Neural progenitor cell (in vitro differentiated cells): ENCODE measurements at regions not wholly inside any gene's neighbourhood (a gene's known extent, or its start where the extent isn't known, plus 50 kb on each side); places are given as distances from the start of the nearest gene placed in this dataset.

Experiments
- DNase-seq: peaks from one replicate; pipeline ENCODE4 v3.0.0-alpha.2; 2016; ENCODE audit warnings: low spot score
- H2AFZ ChIP-seq: fragments of 200-600 bp; sonication (generic); replicated peaks from 2 replicates; pipeline ENCODE4 v1.6.1; 2016; ENCODE audit warnings: antibody characterized with exemption
- H3F3A ChIP-seq: fragments of 200-600 bp; sonication (generic); 2 replicates; pipeline ENCODE4 v1.6.1; 2016; ENCODE audit warnings: antibody characterized with exemption, low read depth
- H3K27ac ChIP-seq: fragments of 200-600 bp; sonication (generic); 2 replicates; pipeline ENCODE4 v1.5.1; 2016; ENCODE audit warnings: mild to moderate bottlenecking
- H3K27me3 ChIP-seq: fragments of 200-600 bp; sonication (generic); 2 replicates; pipeline ENCODE4 v1.6.1; 2016; ENCODE audit warnings: mild to moderate bottlenecking, moderate library complexity
- H3K36me3 ChIP-seq: fragments of 200-600 bp; sonication (generic); 2 replicates; pipeline ENCODE4 v1.5.1; 2016
- H3K4me1 ChIP-seq: fragments of 200-600 bp; sonication (generic); 2 replicates; pipeline ENCODE4 v1.6.1; 2016; ENCODE audit warnings: mixed run types
- H3K4me2 ChIP-seq: fragments of 200-600 bp; sonication (generic); 2 replicates; pipeline ENCODE4 v1.6.1; 2016
- H3K4me3 ChIP-seq: fragments of 200-600 bp; sonication (generic); 2 replicates; pipeline ENCODE4 v1.5.1; 2016
- H3K79me2 ChIP-seq: fragments of 200-600 bp; sonication (generic); 2 replicates; pipeline ENCODE4 v1.6.1; 2016; ENCODE audit warnings: low read depth
- H3K9ac ChIP-seq: fragments of 200-600 bp; sonication (generic); 2 replicates; pipeline ENCODE4 v1.6.1; 2016
- H3K9me3 ChIP-seq: fragments of 200-600 bp; sonication (generic); 2 replicates; pipeline ENCODE4 v1.5.1; 2016; ENCODE audit warnings: low read depth
- H4K20me1 ChIP-seq: fragments of 200-600 bp; sonication (generic); 2 replicates; pipeline ENCODE4 v1.6.1; 2016; ENCODE audit warnings: low read depth
- H3K27ac Mint-ChIP-seq: 3 replicates; pipeline ENCODE4 v1.8.0; 2021; ENCODE audit warnings: mixed read lengths
- H3K27me3 Mint-ChIP-seq: 2 replicates; pipeline ENCODE4 v1.8.0; 2022; ENCODE audit warnings: low read depth, mild to moderate bottlenecking, inconsistent platforms, moderate library complexity, mixed read lengths; ENCODE audit not compliant: insufficient read depth
- H3K36me3 Mint-ChIP-seq: 3 replicates; pipeline ENCODE4 v1.8.0; 2021; ENCODE audit warnings: mixed read lengths
- H3K4me1 Mint-ChIP-seq: 3 replicates; pipeline ENCODE4 v1.8.0; 2021; ENCODE audit warnings: mixed read lengths
- H3K4me3 Mint-ChIP-seq: 3 replicates; pipeline ENCODE4 v1.8.0; 2021; ENCODE audit warnings: mild to moderate bottlenecking, moderate library complexity, mixed read lengths
- H3K9me3 Mint-ChIP-seq: 3 replicates; pipeline ENCODE4 v1.8.0; 2020; ENCODE audit warnings: mixed read lengths
- EZH2 ChIP-seq: fragments of 200-600 bp; sonication (generic); IDR thresholded peaks from 2 replicates; pipeline ENCODE4 v1.6.1; 2017; ENCODE audit warnings: antibody characterized with exemption, mild to moderate bottlenecking, moderate library complexity
- EZH2phosphoT487 ChIP-seq: fragments of 200-600 bp; sonication (generic); IDR thresholded peaks from 2 replicates; pipeline ENCODE4 v1.6.1; 2017; ENCODE audit warnings: antibody characterized with exemption
- TF ChIP-seq, protein P1 (sequence below): fragments of 200-600 bp; sonication (generic); IDR thresholded peaks from 2 replicates; pipeline ENCODE4 v1.5.1; 2017; ENCODE audit warnings: antibody characterized with exemption, mild to moderate bottlenecking

GRCh38 chr16:9497750-9498149, 406.3 kb downstream of the HAPSTR1 start:
- DNase-seq: no peak
- Histone ChIP-seq H3K27ac (no peak overlapping the region), H3K9ac (no peak overlapping the region), H3K4me3 (no peak overlapping the region), H3K4me2 (no peak overlapping the region), H3K4me1 (peaks cover 12% of the 10 kb centered on the region), H3F3A (no peaks in the 10 kb centered on the region), H2AFZ (peak overlapping the region; percentile 37), H3K79me2 (no peaks in the 10 kb centered on the region), H4K20me1 (no peaks in the 10 kb centered on the region), H3K36me3 (no peaks in the 10 kb centered on the region), H3K27me3 (no peaks in the 10 kb centered on the region), H3K9me3 (no peaks in the 10 kb centered on the region)
- H3K36me3 Mint-ChIP-seq: no peaks in the 10 kb centered on the region
- peaks cover 10% of the 10 kb centered on the region for H3K9me3 Mint-ChIP-seq
- H3K4me1 Mint-ChIP-seq: peaks cover 15% of the 10 kb centered on the region
- no peak overlapping the region for H3K27ac Mint-ChIP-seq
- no peak for TF ChIP-seq EZH2
- no peak for TF ChIP-seq EZH2phosphoT487
- TF ChIP-seq, protein P1, sequence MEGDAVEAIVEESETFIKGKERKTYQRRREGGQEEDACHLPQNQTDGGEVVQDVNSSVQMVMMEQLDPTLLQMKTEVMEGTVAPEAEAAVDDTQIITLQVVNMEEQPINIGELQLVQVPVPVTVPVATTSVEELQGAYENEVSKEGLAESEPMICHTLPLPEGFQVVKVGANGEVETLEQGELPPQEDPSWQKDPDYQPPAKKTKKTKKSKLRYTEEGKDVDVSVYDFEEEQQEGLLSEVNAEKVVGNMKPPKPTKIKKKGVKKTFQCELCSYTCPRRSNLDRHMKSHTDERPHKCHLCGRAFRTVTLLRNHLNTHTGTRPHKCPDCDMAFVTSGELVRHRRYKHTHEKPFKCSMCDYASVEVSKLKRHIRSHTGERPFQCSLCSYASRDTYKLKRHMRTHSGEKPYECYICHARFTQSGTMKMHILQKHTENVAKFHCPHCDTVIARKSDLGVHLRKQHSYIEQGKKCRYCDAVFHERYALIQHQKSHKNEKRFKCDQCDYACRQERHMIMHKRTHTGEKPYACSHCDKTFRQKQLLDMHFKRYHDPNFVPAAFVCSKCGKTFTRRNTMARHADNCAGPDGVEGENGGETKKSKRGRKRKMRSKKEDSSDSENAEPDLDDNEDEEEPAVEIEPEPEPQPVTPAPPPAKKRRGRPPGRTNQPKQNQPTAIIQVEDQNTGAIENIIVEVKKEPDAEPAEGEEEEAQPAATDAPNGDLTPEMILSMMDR: no peak
- H3K27me3 Mint-ChIP-seq: no peaks in the 10 kb centered on the region
- no peak overlapping the region for H3K4me3 Mint-ChIP-seq

- peak; percentile 81 for DNase-seq
- H3K27me3 Mint-ChIP-seq: no peaks in the 10 kb centered on the region
- peak overlapping the region; percentile 17 for H3K4me3 Mint-ChIP-seq
- Histone ChIP-seq H3K9ac (no peak overlapping the region), H3K36me3 (no peaks in the 10 kb centered on the region), H4K20me1 (no peaks in the 10 kb centered on the region), H3K9me3 (no peaks in the 10 kb centered on the region), H3K79me2 (no peaks in the 10 kb centered on the region), H3K27ac (no peak overlapping the region), H3K4me3 (no peak overlapping the region), H3K27me3 (no peaks in the 10 kb centered on the region), H2AFZ (no peak overlapping the region), H3K4me2 (peak overlapping the region; percentile 21), H3F3A (no peaks in the 10 kb centered on the region), H3K4me1 (peaks cover 12% of the 10 kb centered on the region)
- H3K9me3 Mint-ChIP-seq: peaks cover 10% of the 10 kb centered on the region
- TF ChIP-seq EZH2phosphoT487: no peak
- no peak for TF ChIP-seq EZH2
- TF ChIP-seq, protein P1: no peak
- peaks cover 21% of the 10 kb centered on the region for H3K4me1 Mint-ChIP-seq
- no peaks in the 10 kb centered on the region for H3K36me3 Mint-ChIP-seq
- no peak overlapping the region for H3K27ac Mint-ChIP-seq
Observed at GRCh38 chr16:9499941-9500593, 408.6 kb downstream of the HAPSTR1 start.

- peaks cover 12% of the 10 kb centered on the region for H3K4me1 ChIP-seq
- no peak overlapping the region for H2AFZ ChIP-seq
- no peaks in the 10 kb centered on the region for H3K79me2 ChIP-seq
- H3K27me3 Mint-ChIP-seq: no peaks in the 10 kb centered on the region
- no peak overlapping the region for H3K4me3 ChIP-seq
- H3K36me3 ChIP-seq: no peaks in the 10 kb centered on the region
- no peaks in the 10 kb centered on the region for H4K20me1 ChIP-seq
- H3K9ac ChIP-seq: no peak overlapping the region
- no peak overlapping the region for H3K27ac Mint-ChIP-seq
- peaks cover 10% of the 10 kb centered on the region for H3K9me3 Mint-ChIP-seq
- no peak for DNase-seq
- H3K27me3 ChIP-seq: no peaks in the 10 kb centered on the region
- H3F3A ChIP-seq: no peaks in the 10 kb centered on the region
- H3K4me1 Mint-ChIP-seq: peaks cover 21% of the 10 kb centered on the region
- H3K36me3 Mint-ChIP-seq: no peaks in the 10 kb centered on the region
- H3K4me2 ChIP-seq: no peak overlapping the region
- TF ChIP-seq, protein P1: no peak
- TF ChIP-seq EZH2phosphoT487 (no peak), EZH2 (no peak)
- no peak overlapping the region for H3K27ac ChIP-seq
- no peaks in the 10 kb centered on the region for H3K9me3 ChIP-seq
- H3K4me3 Mint-ChIP-seq: no peak overlapping the region
Observed at GRCh38 chr16:9500872-9501271, 409.4 kb downstream of the HAPSTR1 start.
